CMK (cell line): ENCODE measurements at regions not wholly inside any gene's neighbourhood (a gene's known extent, or its start where the extent isn't known, plus 50 kb on each side); places are given as distances from the start of the nearest gene placed in this dataset.

Source experiments
- DNase-seq: peaks from one replicate; pipeline ENCODE4 v3.0.0-alpha.2; 2010; ENCODE audit warnings: low read depth

- DNase-seq: no peak
Measured at GRCh38 chr11:64501500-64502427, 54.0 kb upstream of the SLC22A11 start.

GRCh38 chr11:64502634-64503033, 53.1 kb upstream of the SLC22A11 start:
- DNase-seq: no peak

- no peak for DNase-seq
Measured at GRCh38 chr11:64503186-64503753, 52.5 kb upstream of the SLC22A11 start.

GRCh38 chr11:64504999-64505398, 50.7 kb upstream of the SLC22A11 start:
- DNase-seq: no peak
